ENCODE measurements at regions not wholly inside any gene's neighbourhood (a gene's known extent, or its start where the extent isn't known, plus 50 kb on each side); places are given as distances from the start of the nearest gene placed in this dataset.

- Histone ChIP-seq H3K9ac (no peak overlapping the region), H3K4me2 (no peak overlapping the region), H3K79me2 (ENCODE audit: insufficient read depth) (no peaks in the 10 kb centered on the region), H3K36me3 (replicated peaks in 1 of 2; ENCODE audit: control insufficient read depth in 1 of 2, insufficient read depth in 2 of 2, low read length in 1 of 2) (no peaks in the 10 kb centered on the region), H3K4me1 (ENCODE audit: control insufficient read depth in 1 of 2, insufficient read depth in 2 of 2, low read depth in 1 of 2, low read length in 1 of 2) (no peaks in the 10 kb centered on the region), H3K27me3 (ENCODE audit: insufficient read depth) (no peaks in the 10 kb centered on the region), H3K4me3 (ENCODE audit: low read depth in 2 of 2, low read length in 1 of 2) (no peak overlapping the region), H4K20me1 (ENCODE audit: insufficient read depth) (no peaks in the 10 kb centered on the region), H3F3A (replicated peaks; ENCODE audit: insufficient read depth) (no peaks in the 10 kb centered on the region), H3K27ac (ENCODE audit: low read depth in 2 of 2, low read length in 1 of 2) (no peak overlapping the region), H3K9me2 (no peaks in the 10 kb centered on the region), H3K9me3 (no peaks in the 10 kb centered on the region), H2AFZ (ENCODE audit: low read depth) (no peak overlapping the region)
- no peak for TF ChIP-seq SMC3 (IDR thresholded peaks at IDR 0.05; ENCODE audit: low read depth, low read length)
- no peak for TF ChIP-seq YY1 (IDR thresholded peaks at IDR 0.05; ENCODE audit: low read depth)
- no peak for DNase-seq
- ChIA-PET CTCF (interaction anchor here (0.6 kb wide), 1 partner anchor 1459 kb away, joined by 3 read pairs; no protein-coding TSS in a partner anchor), POLR2A (no interaction called here)
- WGBS (ENCODE audit: low lambda C conversion rate) = 62% methylated on average over 18 of the region's 32 CpGs
These were observed 1119.0 kb downstream of the NAALADL2 start for GRCh38 chr3:175977968-175978752.

GRCh38 chr3:175969456-175969855, 1110.3 kb downstream of the NAALADL2 start:
- WGBS (ENCODE audit: low lambda C conversion rate) = 54% methylated on average over 3 of the region's 3 CpGs
- H3K4me3 ChIP-seq (ENCODE audit: low read depth in 2 of 2, low read length in 1 of 2) = no peak overlapping the region
- no peaks in the 10 kb centered on the region for H3K27me3 ChIP-seq (ENCODE audit: insufficient read depth)
- H3K36me3 ChIP-seq (replicated peaks in 1 of 2; ENCODE audit: control insufficient read depth in 1 of 2, insufficient read depth in 2 of 2, low read length in 1 of 2) = no peaks in the 10 kb centered on the region
- no peaks in the 10 kb centered on the region for H3F3A ChIP-seq (replicated peaks; ENCODE audit: insufficient read depth)
- ChIA-PET CTCF (interaction anchor here (0.8 kb wide), 1 partner anchor 22 kb away, joined by 3 read pairs; no protein-coding TSS in a partner anchor), POLR2A (no interaction called here)
- H3K9ac ChIP-seq = no peak overlapping the region
- H4K20me1 ChIP-seq (ENCODE audit: insufficient read depth) = no peaks in the 10 kb centered on the region
- no peak overlapping the region for H3K27ac ChIP-seq (ENCODE audit: low read depth in 2 of 2, low read length in 1 of 2)
- H3K4me1 ChIP-seq (ENCODE audit: control insufficient read depth in 1 of 2, insufficient read depth in 2 of 2, low read depth in 1 of 2, low read length in 1 of 2) = no peaks in the 10 kb centered on the region
- H3K9me2 ChIP-seq = no peaks in the 10 kb centered on the region
- no peak for DNase-seq
- no peaks in the 10 kb centered on the region for H3K79me2 ChIP-seq (ENCODE audit: insufficient read depth)
- no peaks in the 10 kb centered on the region for H3K9me3 ChIP-seq
- H2AFZ ChIP-seq (ENCODE audit: low read depth) = no peak overlapping the region
- no peak overlapping the region for H3K4me2 ChIP-seq
- TF ChIP-seq SIN3A (IDR thresholded peaks at IDR 0.05; ENCODE audit: borderline replicate concordance, low read depth, low read length) = no peak
- no peak for TF ChIP-seq TCF12 (IDR thresholded peaks at IDR 0.05)
- TF ChIP-seq EZH2phosphoT487 (IDR thresholded peaks at IDR 0.05; ENCODE audit: borderline replicate concordance, low read depth) = no peak
- no peak for TF ChIP-seq RCOR1 (IDR thresholded peaks at IDR 0.05; ENCODE audit: low read length)
- no peak for TF ChIP-seq FOSL2 (IDR thresholded peaks at IDR 0.05; ENCODE audit: borderline replicate concordance, low read depth)
- TF ChIP-seq NRF1 (IDR thresholded peaks at IDR 0.05; ENCODE audit: low read depth, low read length) = no peak
- no peak for TF ChIP-seq REST (IDR thresholded peaks at IDR 0.05; ENCODE audit: low read depth, low read length)
- TF ChIP-seq FOXM1 (IDR thresholded peaks at IDR 0.05; ENCODE audit: low read depth) = no peak
- TF ChIP-seq SMC3 (IDR thresholded peaks at IDR 0.05; ENCODE audit: low read depth, low read length) = no peak
- TF ChIP-seq RAD21 (IDR thresholded peaks at IDR 0.05; ENCODE audit: low read length) = no peak
- TF ChIP-seq ZBTB33 (IDR thresholded peaks at IDR 0.05; ENCODE audit: borderline replicate concordance, low read depth) = no peak
- TF ChIP-seq TAF1 (IDR thresholded peaks at IDR 0.05; ENCODE audit: borderline replicate concordance, low read depth, low read length) = no peak
- TF ChIP-seq USF2 (IDR thresholded peaks at IDR 0.05; ENCODE audit: borderline replicate concordance, low read depth, low read length) = no peak
- no peak for TF ChIP-seq EP300 (IDR thresholded peaks at IDR 0.05; ENCODE audit: borderline replicate concordance in 1 of 2, low read depth in 1 of 2, low read length in 1 of 2)
- no peak for TF ChIP-seq USF1 (IDR thresholded peaks at IDR 0.05; ENCODE audit: borderline replicate concordance, low read depth)
- no peak for TF ChIP-seq CTCF (IDR thresholded peaks at IDR 0.05)

All from SK-N-SH (cell line).